GM12878 (cell line): ENCODE measurements at regions not wholly inside any gene's neighbourhood (a gene's known extent, or its start where the extent isn't known, plus 50 kb on each side); places are given as distances from the start of the nearest gene placed in this dataset.

Experiments used
- BACH1 ChIP-seq: fragments of 450-650 bp; IDR thresholded peaks from 2 replicates; pipeline ENCODE4 v1.6.1; 2017; ENCODE audit warnings: mild to moderate bottlenecking, borderline replicate concordance
- BRCA1 ChIP-seq: IDR thresholded peaks from 2 replicates; pipeline ENCODE4 v1.6.1; 2011; ENCODE audit warnings: low read depth, low read length, improper control_type of control experiment
- CREB1 ChIP-seq: IDR thresholded peaks from 2 replicates; pipeline ENCODE4 v1.6.1; 2012; ENCODE audit warnings: low read depth, mild to moderate bottlenecking, inconsistent platforms
- CTCF ChIP-seq, 3 experiments: IDR thresholded peaks in 2 of 3; conservative IDR thresholded peaks in 1 of 3; 2 replicates each; pipeline ENCODE4 v1.5.1; 2011; ENCODE audit warnings: low read depth in 3 of 3, low read length in 3 of 3, mild to moderate bottlenecking in 3 of 3, control low read depth in 2 of 3, moderate library complexity in 2 of 3, inconsistent platforms in 1 of 3, mixed read lengths in 1 of 3; ENCODE audit not compliant: control insufficient read depth in 2 of 3, insufficient read depth in 1 of 3; ENCODE audit errors: extremely low read depth in 1 of 3
- EP300 ChIP-seq, 2 experiments: fragments of 150-350 bp in 1 of 2; IDR thresholded peaks; 2 replicates each; pipeline ENCODE4 v1.6.1; 2011 to 2012; ENCODE audit warnings: low read depth in 2 of 2, low read length in 2 of 2, borderline replicate concordance in 1 of 2, improper control_type of control experiment in 1 of 2, inconsistent platforms in 1 of 2; ENCODE audit not compliant: control insufficient read depth in 1 of 2
- MAX ChIP-seq: IDR thresholded peaks from 2 replicates; pipeline ENCODE4 v1.6.1; 2012; ENCODE audit warnings: low read depth, low read length, improper control_type of control experiment
- PAX8 ChIP-seq: fragments of 450-650 bp; IDR thresholded peaks from 2 replicates; pipeline ENCODE4 v1.6.1; 2017; ENCODE audit warnings: mild to moderate bottlenecking, moderate library complexity
- POLR2A ChIP-seq: IDR thresholded peaks from 2 replicates; pipeline ENCODE4 v1.6.1; 2011; ENCODE audit warnings: low read depth, mild to moderate bottlenecking, low read length
- RAD51 ChIP-seq: fragments of 450-650 bp; IDR thresholded peaks from 2 replicates; pipeline ENCODE4 v1.6.1; 2016; ENCODE audit warnings: moderate library complexity, mild to moderate bottlenecking, inconsistent platforms
- REST ChIP-seq: IDR thresholded peaks from 2 replicates; pipeline ENCODE4 v1.6.1; 2012; ENCODE audit warnings: mild to moderate bottlenecking, low read depth, low read length
- TCF12 ChIP-seq: IDR thresholded peaks from 2 replicates; pipeline ENCODE4 v1.6.1; 2011; ENCODE audit warnings: low read depth, mild to moderate bottlenecking, low read length
- USF1 ChIP-seq: IDR thresholded peaks from 2 replicates; pipeline ENCODE4 v1.6.1; 2011; ENCODE audit warnings: borderline replicate concordance, low read depth, mild to moderate bottlenecking, moderate library complexity, mixed read lengths, low read length; ENCODE audit not compliant: insufficient read depth; ENCODE audit errors: extremely low read length
- ZNF274 ChIP-seq: IDR thresholded peaks from one replicate; pipeline ENCODE4 v1.8.0; 2011; ENCODE audit not compliant: insufficient read length, insufficient read depth

DNA sequence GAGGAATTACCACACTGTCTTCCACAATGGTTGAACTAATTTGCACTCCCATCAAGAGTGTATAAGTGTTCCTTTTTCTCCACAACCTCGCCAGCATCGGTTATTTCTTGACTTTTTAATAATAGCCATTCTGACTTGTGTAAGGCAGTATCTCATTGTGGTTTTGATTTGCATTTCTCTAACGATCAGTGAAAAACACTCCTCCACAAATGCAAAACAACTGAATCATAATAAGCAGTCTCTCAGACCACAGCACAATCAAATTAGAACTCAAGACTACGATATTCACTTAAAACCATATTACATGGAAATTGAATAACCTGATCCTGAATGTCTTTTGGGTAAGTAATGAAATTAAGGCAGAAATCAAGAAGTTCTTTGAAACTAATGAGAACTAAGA is 371.7 kb downstream of the CXXC4 start:
- TF ChIP-seq CTCF (IDR thresholded peaks at IDR 0.05 in 2 of 3, conservative IDR thresholded peaks at IDR 0.05 in 1 of 3; ENCODE audit: control insufficient read depth in 2 of 3, extremely low read depth in 1 of 3, insufficient read depth in 1 of 3, low read depth in 3 of 3, low read length in 3 of 3), result no peak
- TF ChIP-seq RAD51, result no peak
- TF ChIP-seq BACH1, result no peak
- no peak for TF ChIP-seq EP300 (IDR thresholded peaks at IDR 0.05; ENCODE audit: borderline replicate concordance in 1 of 2, control insufficient read depth in 1 of 2, low read depth in 2 of 2, low read length in 2 of 2)
- TF ChIP-seq CREB1, result no peak
- no peak for TF ChIP-seq BRCA1
- no peak for TF ChIP-seq ZNF274
- no peak for TF ChIP-seq PAX8
- TF ChIP-seq POLR2A, result no peak
- TF ChIP-seq MAX, result no peak
- no peak for TF ChIP-seq TCF12
- no peak for TF ChIP-seq REST
- TF ChIP-seq USF1, result no peak
